ENCODE measurements at regions not wholly inside any gene's neighbourhood (a gene's known extent, or its start where the extent isn't known, plus 50 kb on each side); places are given as distances from the start of the nearest gene placed in this dataset.

GRCh38 chr3:87575550-87575949 lies 299.2 kb upstream of the POU1F1 start:
- H3K4me2 ChIP-seq (ENCODE audit: low read length): no peak overlapping the region
- H3K79me2 ChIP-seq (replicated peaks; ENCODE audit: insufficient read depth, low read length): no peaks in the 10 kb centered on the region
- H3K9me2 ChIP-seq (ENCODE audit: insufficient read depth, low read length): no peaks in the 10 kb centered on the region
- H3K9me3 ChIP-seq (ENCODE audit: low read length): no peaks in the 10 kb centered on the region
- no peak for TF ChIP-seq EP300 (conservative IDR thresholded peaks at IDR 0.05; ENCODE audit: poor library complexity, severe bottlenecking)
- TF ChIP-seq MXI1 (conservative IDR thresholded peaks at IDR 0.05; ENCODE audit: poor library complexity, severe bottlenecking): no peak
- no peak for TF ChIP-seq POLR2AphosphoS5 (IDR thresholded peaks at IDR 0.05)
- no peak for TF ChIP-seq CTCF (IDR thresholded peaks at IDR 0.05; ENCODE audit: poor library complexity, severe bottlenecking)
- no peak for TF ChIP-seq TAF1 (IDR thresholded peaks at IDR 0.05; ENCODE audit: low read depth)
- no peak for TF ChIP-seq RAD21 (conservative IDR thresholded peaks at IDR 0.05)
- no peak for TF ChIP-seq SMC3 (conservative IDR thresholded peaks at IDR 0.05; ENCODE audit: poor library complexity)
- no peak for TF ChIP-seq REST (IDR thresholded peaks at IDR 0.05; ENCODE audit: borderline replicate concordance)
- no peak for TF ChIP-seq EZH2 (IDR thresholded peaks at IDR 0.05; ENCODE audit: borderline replicate concordance, insufficient read depth, low read length, poor library complexity, severe bottlenecking)
- H4K20me1 ChIP-seq (ENCODE audit: insufficient read depth): no peaks in the 10 kb centered on the region
- no peaks in the 10 kb centered on the region for H3F3A ChIP-seq (ENCODE audit: insufficient read depth, low read length, poor library complexity, severe bottlenecking)
- H3K27ac ChIP-seq (ENCODE audit: low read length): no peak overlapping the region
- H3K4me3 ChIP-seq (ENCODE audit: low read length): no peak overlapping the region
- no peaks in the 10 kb centered on the region for H3K27me3 ChIP-seq (ENCODE audit: insufficient read depth, low read depth, low read length)
- no peaks in the 10 kb centered on the region for H3K36me3 ChIP-seq (ENCODE audit: insufficient read depth, low read length)
- H3K9ac ChIP-seq (ENCODE audit: low read length): no peak overlapping the region
- no peak overlapping the region for H2AFZ ChIP-seq (ENCODE audit: low read depth, low read length)

- Histone ChIP-seq H3K9me2 (ENCODE audit: insufficient read depth, low read length) (no peaks in the 10 kb centered on the region), H3K79me2 (replicated peaks; ENCODE audit: insufficient read depth, low read length) (no peaks in the 10 kb centered on the region), H3K9ac (ENCODE audit: low read length) (no peak overlapping the region), H3F3A (ENCODE audit: insufficient read depth, low read length, poor library complexity, severe bottlenecking) (no peaks in the 10 kb centered on the region), H3K27ac (ENCODE audit: low read length) (no peak overlapping the region), H3K4me2 (ENCODE audit: low read length) (no peak overlapping the region), H3K4me3 (ENCODE audit: low read length) (no peak overlapping the region), H3K27me3 (ENCODE audit: insufficient read depth, low read depth, low read length) (no peaks in the 10 kb centered on the region), H3K36me3 (ENCODE audit: insufficient read depth, low read length) (no peaks in the 10 kb centered on the region), H3K9me3 (ENCODE audit: low read length) (no peaks in the 10 kb centered on the region), H2AFZ (ENCODE audit: low read depth, low read length) (no peak overlapping the region), H4K20me1 (ENCODE audit: insufficient read depth) (no peaks in the 10 kb centered on the region)
- TF ChIP-seq CTCF (IDR thresholded peaks at IDR 0.05; ENCODE audit: poor library complexity, severe bottlenecking) (no peak), RAD21 (conservative IDR thresholded peaks at IDR 0.05) (no peak), EZH2 (IDR thresholded peaks at IDR 0.05; ENCODE audit: borderline replicate concordance, insufficient read depth, low read length, poor library complexity, severe bottlenecking) (no peak), POLR2AphosphoS5 (IDR thresholded peaks at IDR 0.05) (no peak), REST (IDR thresholded peaks at IDR 0.05; ENCODE audit: borderline replicate concordance) (no peak), MXI1 (conservative IDR thresholded peaks at IDR 0.05; ENCODE audit: poor library complexity, severe bottlenecking) (no peak), TAF1 (IDR thresholded peaks at IDR 0.05; ENCODE audit: low read depth) (no peak)
Measured at GRCh38 chr3:87568331-87568730, 291.9 kb upstream of the POU1F1 start.

All from neural cell (in vitro differentiated cells).